Duodenal mucosa (tissue), 2 donors: ENCODE measurements at regions not wholly inside any gene's neighbourhood (a gene's known extent, or its start where the extent isn't known, plus 50 kb on each side); places are given as distances from the start of the nearest gene placed in this dataset.

Source experiments
- H3K27ac ChIP-seq: one replicate; pipeline ENCODE4 v1.7.0; 2013; ENCODE audit warnings: low read depth, low read length
- H3K27me3 ChIP-seq, 2 donors: one replicate each; pipeline ENCODE4 v1.7.0; 2013; ENCODE audit warnings: low read length in 2 of 2, control low read depth in 1 of 2; ENCODE audit not compliant: insufficient read depth in 2 of 2, control insufficient read depth in 1 of 2
- H3K36me3 ChIP-seq, 2 donors: one replicate each; pipeline ENCODE4 v1.7.0; 2013; ENCODE audit warnings: low read length in 2 of 2, control low read depth in 1 of 2; ENCODE audit not compliant: insufficient read depth in 2 of 2, control insufficient read depth in 1 of 2
- H3K4me1 ChIP-seq, 2 donors: one replicate each; pipeline ENCODE4 v1.7.0; 2013; ENCODE audit warnings: low read length in 2 of 2, control low read depth in 1 of 2; ENCODE audit not compliant: insufficient read depth in 2 of 2, control insufficient read depth in 1 of 2
- H3K4me3 ChIP-seq, 2 donors: one replicate each; pipeline ENCODE4 v1.7.0; 2013; ENCODE audit warnings: low read length in 2 of 2, low read depth in 1 of 2
- H3K9ac ChIP-seq, 2 donors: one replicate each; pipeline ENCODE4 v1.7.0; 2013; ENCODE audit warnings: low read length in 2 of 2, low read depth in 1 of 2
- H3K9me3 ChIP-seq, 2 donors: one replicate each; pipeline ENCODE4 v1.7.0; 2013; ENCODE audit warnings: low read length in 2 of 2, control low read depth in 1 of 2; ENCODE audit not compliant: control insufficient read depth in 1 of 2

GRCh38 chr4:31106419-31106818, 386.2 kb downstream of the PCDH7 start:
- no peak overlapping the region for H3K27ac ChIP-seq
- H3K27me3 ChIP-seq = no peaks in the 10 kb centered on the region
- no peaks in the 10 kb centered on the region for H3K9me3 ChIP-seq
- no peak overlapping the region for H3K9ac ChIP-seq
- no peaks in the 10 kb centered on the region for H3K36me3 ChIP-seq
- H3K4me1 ChIP-seq = no peaks in the 10 kb centered on the region
- H3K4me3 ChIP-seq = no peak overlapping the region

GRCh38 chr4:31107362-31107761, 387.2 kb downstream of the PCDH7 start:
- H3K4me3 ChIP-seq = no peak overlapping the region
- H3K36me3 ChIP-seq = no peaks in the 10 kb centered on the region
- H3K4me1 ChIP-seq = no peaks in the 10 kb centered on the region
- no peaks in the 10 kb centered on the region for H3K27me3 ChIP-seq
- no peak overlapping the region for H3K9ac ChIP-seq
- H3K27ac ChIP-seq = no peak overlapping the region
- H3K9me3 ChIP-seq = no peaks in the 10 kb centered on the region

- Histone ChIP-seq H3K9me3 (no peaks in the 10 kb centered on the region), H3K27ac (no peak overlapping the region), H3K4me1 (no peaks in the 10 kb centered on the region), H3K36me3 (no peaks in the 10 kb centered on the region), H3K9ac (no peak overlapping the region), H3K4me3 (no peak overlapping the region), H3K27me3 (no peaks in the 10 kb centered on the region)
These were observed 388.6 kb downstream of the PCDH7 start for GRCh38 chr4:31108762-31109161.

- no peak overlapping the region for H3K9ac ChIP-seq
- H3K4me3 ChIP-seq = no peak overlapping the region
- no peaks in the 10 kb centered on the region for H3K27me3 ChIP-seq
- H3K4me1 ChIP-seq = no peaks in the 10 kb centered on the region
- H3K36me3 ChIP-seq = no peaks in the 10 kb centered on the region
- no peak overlapping the region for H3K27ac ChIP-seq
- no peaks in the 10 kb centered on the region for H3K9me3 ChIP-seq
These were observed 391.6 kb downstream of the PCDH7 start for GRCh38 chr4:31111790-31112189.

- Histone ChIP-seq H3K27ac (no peak overlapping the region), H3K9me3 (no peaks in the 10 kb centered on the region), H3K27me3 (no peaks in the 10 kb centered on the region), H3K4me1 (no peaks in the 10 kb centered on the region), H3K4me3 (no peak overlapping the region), H3K9ac (no peak overlapping the region), H3K36me3 (no peaks in the 10 kb centered on the region)
These were observed 394.6 kb downstream of the PCDH7 start for GRCh38 chr4:31114816-31115215.

GRCh38 chr4:31124008-31124585, 403.9 kb downstream of the PCDH7 start:
- H3K9me3 ChIP-seq = no peaks in the 10 kb centered on the region
- H3K27ac ChIP-seq = no peak overlapping the region
- H3K4me1 ChIP-seq = peaks cover 0 to 10% of the 10 kb centered on the region in 2 donors
- no peaks in the 10 kb centered on the region for H3K27me3 ChIP-seq
- H3K4me3 ChIP-seq = peak overlapping the region; percentile 45 to 60
- H3K9ac ChIP-seq = peak overlapping the region in 1 of 2 donors; percentile 22
- no peaks in the 10 kb centered on the region for H3K36me3 ChIP-seq

GRCh38 chr4:31125061-31125460, 404.9 kb downstream of the PCDH7 start:
- Histone ChIP-seq H3K9ac (no peak overlapping the region), H3K9me3 (no peaks in the 10 kb centered on the region), H3K27ac (no peak overlapping the region), H3K4me3 (no peak overlapping the region), H3K4me1 (peaks cover 0 to 10% of the 10 kb centered on the region in 2 donors), H3K36me3 (no peaks in the 10 kb centered on the region), H3K27me3 (no peaks in the 10 kb centered on the region)

- Histone ChIP-seq H3K4me1 (peaks cover 0 to 10% of the 10 kb centered on the region in 2 donors), H3K9me3 (no peaks in the 10 kb centered on the region), H3K36me3 (no peaks in the 10 kb centered on the region), H3K4me3 (no peak overlapping the region), H3K27me3 (no peaks in the 10 kb centered on the region), H3K27ac (no peak overlapping the region), H3K9ac (no peak overlapping the region)
These were observed 405.3 kb downstream of the PCDH7 start for GRCh38 chr4:31125496-31125895.

- Histone ChIP-seq H3K4me1 (peaks cover 0 to 10% of the 10 kb centered on the region in 2 donors), H3K27me3 (no peaks in the 10 kb centered on the region), H3K27ac (no peak overlapping the region), H3K9ac (no peak overlapping the region), H3K4me3 (no peak overlapping the region), H3K36me3 (no peaks in the 10 kb centered on the region), H3K9me3 (no peaks in the 10 kb centered on the region)
These were observed 406.8 kb downstream of the PCDH7 start for GRCh38 chr4:31126881-31127398.

- H3K9ac ChIP-seq = no peak overlapping the region
- H3K4me3 ChIP-seq = no peak overlapping the region
- H3K4me1 ChIP-seq = no peaks in the 10 kb centered on the region
- no peaks in the 10 kb centered on the region for H3K27me3 ChIP-seq
- no peak overlapping the region for H3K27ac ChIP-seq
- H3K9me3 ChIP-seq = no peaks in the 10 kb centered on the region
- no peaks in the 10 kb centered on the region for H3K36me3 ChIP-seq
These were observed 410.8 kb downstream of the PCDH7 start for GRCh38 chr4:31130930-31131329.
